ENCODE measurements at regions not wholly inside any gene's neighbourhood (a gene's known extent, or its start where the extent isn't known, plus 50 kb on each side); places are given as distances from the start of the nearest gene placed in this dataset.

GRCh38 chr2:129466389-129466788 is 513.1 kb upstream of the RAB6C start:
- TF ChIP-seq, protein P1, sequence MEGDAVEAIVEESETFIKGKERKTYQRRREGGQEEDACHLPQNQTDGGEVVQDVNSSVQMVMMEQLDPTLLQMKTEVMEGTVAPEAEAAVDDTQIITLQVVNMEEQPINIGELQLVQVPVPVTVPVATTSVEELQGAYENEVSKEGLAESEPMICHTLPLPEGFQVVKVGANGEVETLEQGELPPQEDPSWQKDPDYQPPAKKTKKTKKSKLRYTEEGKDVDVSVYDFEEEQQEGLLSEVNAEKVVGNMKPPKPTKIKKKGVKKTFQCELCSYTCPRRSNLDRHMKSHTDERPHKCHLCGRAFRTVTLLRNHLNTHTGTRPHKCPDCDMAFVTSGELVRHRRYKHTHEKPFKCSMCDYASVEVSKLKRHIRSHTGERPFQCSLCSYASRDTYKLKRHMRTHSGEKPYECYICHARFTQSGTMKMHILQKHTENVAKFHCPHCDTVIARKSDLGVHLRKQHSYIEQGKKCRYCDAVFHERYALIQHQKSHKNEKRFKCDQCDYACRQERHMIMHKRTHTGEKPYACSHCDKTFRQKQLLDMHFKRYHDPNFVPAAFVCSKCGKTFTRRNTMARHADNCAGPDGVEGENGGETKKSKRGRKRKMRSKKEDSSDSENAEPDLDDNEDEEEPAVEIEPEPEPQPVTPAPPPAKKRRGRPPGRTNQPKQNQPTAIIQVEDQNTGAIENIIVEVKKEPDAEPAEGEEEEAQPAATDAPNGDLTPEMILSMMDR (IDR thresholded peaks at IDR 0.05; ENCODE audit: insufficient read depth, low read depth, low read length), result no peak
- H3K4me3 ChIP-seq (ENCODE audit: low read depth, low read length), result no peak overlapping the region
- DNase-seq (ENCODE audit: low read depth), result no peak

DNA sequence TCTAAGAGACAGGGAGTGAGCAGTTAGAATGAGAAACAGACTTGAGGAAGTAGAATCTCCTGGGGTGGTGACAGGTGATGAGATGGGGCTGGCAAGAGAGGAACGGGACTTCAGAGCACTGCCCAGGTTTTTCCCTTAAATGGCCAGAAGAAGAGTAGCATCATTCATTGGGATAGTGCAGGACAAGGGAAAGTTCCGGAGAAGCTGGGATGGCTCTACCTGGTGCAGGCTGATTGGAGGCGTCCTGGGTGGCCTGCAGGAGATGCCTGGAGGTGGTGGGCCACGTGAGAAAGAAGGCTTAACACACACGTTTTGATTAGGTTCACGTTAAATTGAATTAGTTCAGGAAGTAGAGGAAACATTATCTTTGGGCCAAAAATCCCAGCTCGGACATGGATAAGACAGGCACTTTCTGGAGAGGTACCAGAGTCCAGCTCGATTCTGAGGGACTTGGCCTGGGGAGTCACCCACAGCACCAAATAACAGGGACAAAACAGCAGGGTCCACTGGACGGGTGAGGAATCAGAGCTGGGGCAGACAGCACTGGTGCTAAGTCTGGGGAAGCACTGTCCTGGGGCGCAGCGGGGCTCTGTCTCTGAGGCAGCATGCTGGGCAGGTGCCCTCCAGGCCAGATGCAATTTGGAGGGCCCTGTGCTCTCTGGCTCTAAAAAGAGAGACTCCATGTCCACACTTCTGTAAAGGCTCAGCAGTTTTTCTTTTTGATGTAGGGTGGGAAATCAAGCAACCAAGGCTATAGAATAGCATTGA is 512.3 kb upstream of the RAB6C start:
- TF ChIP-seq, protein P1 (IDR thresholded peaks at IDR 0.05; ENCODE audit: insufficient read depth, low read depth, low read length), result no peak
- DNase-seq (ENCODE audit: low read depth), result no peak
- H3K4me3 ChIP-seq (ENCODE audit: low read depth, low read length), result no peak overlapping the region

DNA sequence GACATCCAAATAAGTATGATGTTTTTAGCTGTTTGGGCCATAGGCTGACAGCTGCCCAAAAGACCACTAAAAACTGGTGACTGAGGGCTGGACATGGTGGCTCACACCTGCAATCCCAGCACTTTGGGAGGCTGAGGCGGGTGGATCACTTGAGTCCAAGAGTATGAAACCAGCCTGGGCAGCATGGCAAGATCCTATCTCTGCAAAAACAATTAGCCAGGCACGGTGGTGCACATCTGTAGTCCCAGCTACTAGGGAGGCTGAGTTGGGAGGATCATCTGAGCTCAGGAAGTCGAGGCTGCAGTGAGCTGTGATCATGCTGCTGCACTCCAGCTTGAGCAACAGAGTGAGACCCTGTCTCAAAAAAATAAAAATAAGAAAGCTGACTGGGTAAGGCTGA is 511.5 kb upstream of the RAB6C start:
- H3K4me3 ChIP-seq (ENCODE audit: low read depth, low read length), result no peak overlapping the region
- DNase-seq (ENCODE audit: low read depth), result no peak
- TF ChIP-seq, protein P1 (IDR thresholded peaks at IDR 0.05; ENCODE audit: insufficient read depth, low read depth, low read length), result no peak

GRCh38 chr2:129468879-129469278 is 510.6 kb upstream of the RAB6C start:
- DNase-seq (ENCODE audit: low read depth), result no peak
- TF ChIP-seq, protein P1 (IDR thresholded peaks at IDR 0.05; ENCODE audit: insufficient read depth, low read depth, low read length), result no peak
- no peak overlapping the region for H3K4me3 ChIP-seq (ENCODE audit: low read depth, low read length)

GRCh38 chr2:129469389-129469788 is 510.1 kb upstream of the RAB6C start:
- no peak overlapping the region for H3K4me3 ChIP-seq (ENCODE audit: low read depth, low read length)
- DNase-seq (ENCODE audit: low read depth), result no peak
- TF ChIP-seq, protein P1 (IDR thresholded peaks at IDR 0.05; ENCODE audit: insufficient read depth, low read depth, low read length), result no peak

GRCh38 chr2:129469871-129470270 is 509.6 kb upstream of the RAB6C start:
- TF ChIP-seq, protein P1 (IDR thresholded peaks at IDR 0.05; ENCODE audit: insufficient read depth, low read depth, low read length), result no peak
- no peak for DNase-seq (ENCODE audit: low read depth)
- H3K4me3 ChIP-seq (ENCODE audit: low read depth, low read length), result no peak overlapping the region

All from fibroblast of villous mesenchyme (primary cell).